CD4-positive, alpha-beta T cell (primary cell): ENCODE measurements at regions not wholly inside any gene's neighbourhood (a gene's known extent, or its start where the extent isn't known, plus 50 kb on each side); places are given as distances from the start of the nearest gene placed in this dataset.

ENCODE experiments used
- ATAC-seq: fragments of 200-7000 bp; cut with Tn5 transposase; one replicate; pipeline ENCODE4 v1.10.0; 2022; ENCODE audit warnings: mild to moderate bottlenecking; ENCODE audit not compliant: poor library complexity
- CTCF ChIA-PET: fragments of 350-600 bp; sonication (Branson Sonifier 250); formaldehyde crosslinking; loops from one replicate; lab custom pipeline; 2021; ENCODE audit warnings: antibody characterized with exemption, inconsistent platforms; lab: Charles Lee
- POLR2A ChIA-PET: fragments of 350-600 bp; sonication (Branson Sonifier 250); formaldehyde crosslinking; loops from one replicate; lab custom pipeline; 2021; ENCODE audit warnings: antibody characterized with exemption, inconsistent platforms; lab: Charles Lee
- DNase-seq, 14 experiments: peaks; one replicate each; pipeline ENCODE4 v3.0.0-alpha.2; 2013 to 2020; ENCODE audit warnings: mixed read lengths in 2 of 14
- H3K27ac ChIP-seq, 2 donors: one replicate each; pipeline versions ENCODE4 v1.5.1 to v1.7.0; 2013; ENCODE audit warnings: low read length in 2 of 2, low read depth in 1 of 2, mild to moderate bottlenecking in 1 of 2
- H3K27me3 ChIP-seq, 2 experiments: 1 replicate in 1 of 2; 2 replicates in 1 of 2; pipeline versions ENCODE4 v1.6.1 to v1.7.0; 2013; ENCODE audit warnings: low read length in 2 of 2, control low read depth in 1 of 2, mild to moderate bottlenecking in 1 of 2, moderate library complexity in 1 of 2; ENCODE audit not compliant: insufficient read depth in 2 of 2, control insufficient read depth in 1 of 2
- H3K36me3 ChIP-seq: one replicate; pipeline ENCODE4 v1.6.1; 2013; ENCODE audit warnings: low read length, control low read depth; ENCODE audit not compliant: insufficient read depth
- H3K4me1 ChIP-seq: one replicate; pipeline ENCODE4 v1.6.1; 2013; ENCODE audit warnings: low read length, control low read depth; ENCODE audit not compliant: insufficient read depth
- H3K4me3 ChIP-seq: one replicate; pipeline ENCODE4 v1.5.1; 2013; ENCODE audit warnings: mild to moderate bottlenecking, low read length, moderate library complexity
- H3K9me3 ChIP-seq, 2 experiments: 1 replicate in 1 of 2; 2 replicates in 1 of 2; pipeline versions ENCODE4 v1.6.1 to v1.7.0; 2013; ENCODE audit warnings: low read length in 2 of 2, mild to moderate bottlenecking in 2 of 2, control low read depth in 1 of 2, moderate library complexity in 1 of 2; ENCODE audit not compliant: control insufficient read depth in 1 of 2, insufficient read depth in 1 of 2
- H3K27ac Mint-ChIP-seq: one replicate; pipeline ENCODE4 v1.8.0; 2020; ENCODE audit warnings: mixed read lengths
- H3K27me3 Mint-ChIP-seq: one replicate; pipeline ENCODE4 v1.8.0; 2021; ENCODE audit warnings: mixed read lengths
- H3K36me3 Mint-ChIP-seq: one replicate; pipeline ENCODE4 v1.8.0; 2021; ENCODE audit warnings: low read depth, mixed read lengths
- H3K4me1 Mint-ChIP-seq: one replicate; pipeline ENCODE4 v1.8.0; 2021; ENCODE audit warnings: low read depth, mixed read lengths
- H3K4me3 Mint-ChIP-seq: one replicate; pipeline ENCODE4 v1.8.0; 2020; ENCODE audit warnings: mild to moderate bottlenecking, mixed read lengths
- H3K9me3 Mint-ChIP-seq: one replicate; pipeline ENCODE4 v1.8.0; 2020; ENCODE audit warnings: mixed read lengths
- intact Hi-C, 2 experiments: fragments of 100-400 bp; cut with DNase I in 1 of 2; cut with micrococcal nuclease in 1 of 2; formaldehyde crosslinking; loops; one replicate each; pipeline versions ENCODE4 v1.15.1 to v1.9.0; 2023 to 2025; cut with DNase I, micrococcal nuclease
- TF ChIP-seq, protein P1 (sequence below): fragments of 200-600 bp; IDR thresholded peaks from one replicate; pipeline ENCODE4 v1.8.0; 2022; ENCODE audit warnings: antibody characterized with exemption, mild to moderate bottlenecking

DNA sequence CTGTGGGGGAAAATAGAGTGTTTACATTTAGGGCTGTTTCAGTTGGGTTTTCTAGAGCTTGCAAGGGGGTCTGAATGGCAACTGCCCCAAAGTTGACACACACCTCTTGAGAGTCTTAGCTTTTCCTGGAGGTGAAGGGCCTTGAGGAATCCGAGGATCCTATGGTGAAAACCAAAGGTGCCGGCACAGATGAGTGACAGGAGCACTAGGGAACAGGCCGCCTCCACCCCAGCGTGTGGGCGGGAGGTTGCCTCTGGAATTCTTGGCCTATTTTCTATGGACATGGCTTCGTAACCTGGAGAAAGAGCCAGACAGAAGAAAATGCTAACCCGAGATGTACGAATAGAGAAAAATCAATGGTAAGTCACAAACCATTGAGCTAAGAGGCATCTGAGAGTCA, 283.2 kb upstream of the FOXQ1 start:
- ChIA-PET CTCF (no interaction called here), POLR2A (no interaction called here)
- intact Hi-C loops: no loop called here
- no peak overlapping the region for H3K27ac Mint-ChIP-seq
- no peak for DNase-seq
- H3K9me3 Mint-ChIP-seq: no peaks in the 10 kb centered on the region
- no peak for ATAC-seq
- H3K4me3 Mint-ChIP-seq: no peak overlapping the region
- Histone ChIP-seq H3K9me3 (no peaks in the 10 kb centered on the region), H3K27me3 (peaks cover 0 to 11% of the 10 kb centered on the region in 2 experiments), H3K27ac (no peak overlapping the region), H3K4me3 (no peak overlapping the region), H3K36me3 (no peaks in the 10 kb centered on the region), H3K4me1 (no peaks in the 10 kb centered on the region)
- H3K4me1 Mint-ChIP-seq: no peaks in the 10 kb centered on the region
- TF ChIP-seq, protein P1, sequence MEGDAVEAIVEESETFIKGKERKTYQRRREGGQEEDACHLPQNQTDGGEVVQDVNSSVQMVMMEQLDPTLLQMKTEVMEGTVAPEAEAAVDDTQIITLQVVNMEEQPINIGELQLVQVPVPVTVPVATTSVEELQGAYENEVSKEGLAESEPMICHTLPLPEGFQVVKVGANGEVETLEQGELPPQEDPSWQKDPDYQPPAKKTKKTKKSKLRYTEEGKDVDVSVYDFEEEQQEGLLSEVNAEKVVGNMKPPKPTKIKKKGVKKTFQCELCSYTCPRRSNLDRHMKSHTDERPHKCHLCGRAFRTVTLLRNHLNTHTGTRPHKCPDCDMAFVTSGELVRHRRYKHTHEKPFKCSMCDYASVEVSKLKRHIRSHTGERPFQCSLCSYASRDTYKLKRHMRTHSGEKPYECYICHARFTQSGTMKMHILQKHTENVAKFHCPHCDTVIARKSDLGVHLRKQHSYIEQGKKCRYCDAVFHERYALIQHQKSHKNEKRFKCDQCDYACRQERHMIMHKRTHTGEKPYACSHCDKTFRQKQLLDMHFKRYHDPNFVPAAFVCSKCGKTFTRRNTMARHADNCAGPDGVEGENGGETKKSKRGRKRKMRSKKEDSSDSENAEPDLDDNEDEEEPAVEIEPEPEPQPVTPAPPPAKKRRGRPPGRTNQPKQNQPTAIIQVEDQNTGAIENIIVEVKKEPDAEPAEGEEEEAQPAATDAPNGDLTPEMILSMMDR: no peak
- H3K27me3 Mint-ChIP-seq: peaks cover 24% of the 10 kb centered on the region
- H3K36me3 Mint-ChIP-seq: no peaks in the 10 kb centered on the region

DNA sequence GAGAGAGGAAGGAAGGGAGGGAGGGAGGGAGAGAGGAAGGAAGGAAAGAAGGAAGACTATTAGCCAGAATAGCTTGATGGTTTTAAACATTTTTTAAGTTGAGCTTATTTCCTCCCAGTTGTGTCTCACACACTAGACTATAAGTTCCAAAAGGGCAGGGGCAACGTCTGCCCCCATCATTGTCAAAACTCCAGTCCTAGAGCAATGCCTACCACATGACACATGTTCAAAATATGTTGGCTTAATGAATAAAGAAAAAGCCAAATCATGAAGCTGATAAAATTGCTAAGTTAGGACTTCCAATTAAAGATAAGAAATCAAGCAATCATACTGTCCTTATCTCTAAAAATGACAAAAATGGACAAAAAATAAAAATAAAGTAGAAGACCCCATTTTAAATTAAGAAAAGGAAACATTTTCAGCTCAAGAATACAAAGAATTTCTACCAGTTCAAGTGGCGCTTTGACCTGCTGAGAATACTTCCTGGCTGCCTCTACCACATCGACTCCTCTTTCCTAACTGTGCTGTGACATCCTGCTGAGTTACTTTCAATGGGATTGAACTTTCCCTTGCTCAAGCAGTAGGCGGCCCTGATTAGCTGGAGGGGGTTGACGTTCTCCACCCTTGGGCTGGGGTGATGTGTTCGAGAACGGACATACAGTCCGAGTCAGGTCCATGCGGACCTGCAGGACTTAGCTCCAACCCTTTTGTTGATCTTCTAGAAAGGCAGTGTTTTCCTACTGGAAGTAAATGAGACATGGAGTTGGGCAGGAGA, 283.9 kb upstream of the FOXQ1 start:
- intact Hi-C loops: no loop called here
- CTCF ChIA-PET: no interaction called here
- POLR2A ChIA-PET: no interaction called here

GRCh38 chr6:1027109-1027794, 284.6 kb upstream of the FOXQ1 start:
- peaks cover 30% of the 10 kb centered on the region for H3K27me3 Mint-ChIP-seq

More for the DNA sequence above, 283.9 kb upstream of the FOXQ1 start:
- Mint-ChIP-seq H3K36me3 (no peaks in the 10 kb centered on the region), H3K27me3 (peaks cover 23% of the 10 kb centered on the region), H3K27ac (no peak overlapping the region), H3K9me3 (no peaks in the 10 kb centered on the region), H3K4me1 (no peaks in the 10 kb centered on the region), H3K4me3 (no peak overlapping the region)
- ATAC-seq (no peak), DNase-seq (no peak)
- Histone ChIP-seq H3K27ac (no peak overlapping the region), H3K27me3 (peaks cover 0 to 11% of the 10 kb centered on the region in 2 experiments), H3K4me3 (no peak overlapping the region), H3K36me3 (no peaks in the 10 kb centered on the region), H3K9me3 (no peaks in the 10 kb centered on the region), H3K4me1 (no peaks in the 10 kb centered on the region)
- TF ChIP-seq, protein P1: no peak

More at GRCh38 chr6:1027109-1027794, 284.6 kb upstream of the FOXQ1 start:
- Histone ChIP-seq H3K4me3 (no peak overlapping the region), H3K36me3 (no peaks in the 10 kb centered on the region), H3K27ac (no peak overlapping the region), H3K4me1 (no peaks in the 10 kb centered on the region), H3K27me3 (peaks cover 0 to 11% of the 10 kb centered on the region in 2 experiments), H3K9me3 (no peaks in the 10 kb centered on the region)
- Mint-ChIP-seq H3K27ac (no peak overlapping the region), H3K36me3 (no peaks in the 10 kb centered on the region), H3K9me3 (no peaks in the 10 kb centered on the region), H3K4me3 (no peak overlapping the region), H3K4me1 (no peaks in the 10 kb centered on the region)
- intact Hi-C loops: no loop called here
- no peak for ATAC-seq
- TF ChIP-seq, protein P1: no peak
- DNase-seq: no peak
- POLR2A ChIA-PET: no interaction called here
- CTCF ChIA-PET: no interaction called here
